ENCODE measurements at regions not wholly inside any gene's neighbourhood (a gene's known extent, or its start where the extent isn't known, plus 50 kb on each side); places are given as distances from the start of the nearest gene placed in this dataset.
"Not testable (repeated sequence)": the region's sequence is repeated elsewhere in the genome, so short reads cannot be mapped to it uniquely, and the experiment has no call there.

- no peak for DNase-seq (ENCODE audit: low spot score)
These were observed 148.8 kb upstream of the FBXL17 start for GRCh38 chr5:108530706-108531105.

- peak; percentile 63 for DNase-seq (ENCODE audit: low spot score)
These were observed 147.5 kb upstream of the FBXL17 start for GRCh38 chr5:108529381-108529780.

- no peak for DNase-seq (ENCODE audit: low spot score)
These were observed 146.8 kb upstream of the FBXL17 start for GRCh38 chr5:108528655-108529054.

- DNase-seq (ENCODE audit: low spot score) = no peak
These were observed 142.7 kb upstream of the FBXL17 start for GRCh38 chr5:108524564-108524963.

- no peak for DNase-seq (ENCODE audit: low spot score)
These were observed 141.5 kb upstream of the FBXL17 start for GRCh38 chr5:108523360-108523759.

GRCh38 chr5:108521841-108522506, 140.1 kb upstream of the FBXL17 start:
- DNase-seq (ENCODE audit: low spot score) = peak; percentile 75

- DNase-seq (ENCODE audit: low spot score) = no peak
These were observed 139.3 kb upstream of the FBXL17 start for GRCh38 chr5:108521011-108521700.

GRCh38 chr5:108516785-108517184, 134.9 kb upstream of the FBXL17 start:
- DNase-seq (ENCODE audit: low spot score) = no peak

- no peak for DNase-seq (ENCODE audit: low spot score)
These were observed 133.7 kb upstream of the FBXL17 start for GRCh38 chr5:108515517-108516105.

GRCh38 chr5:108508979-108509378, 127.1 kb upstream of the FBXL17 start:
- no peak for DNase-seq (ENCODE audit: low spot score)

- DNase-seq (ENCODE audit: low spot score) = no peak
These were observed 125.7 kb upstream of the FBXL17 start for GRCh38 chr5:108507631-108508030.

GRCh38 chr5:108505608-108506007, 123.7 kb upstream of the FBXL17 start:
- no peak for DNase-seq (ENCODE audit: low spot score)

GRCh38 chr5:108504974-108505373, 123.1 kb upstream of the FBXL17 start:
- DNase-seq (ENCODE audit: low spot score) = no peak

- no peak for DNase-seq (ENCODE audit: low spot score)
These were observed 122.1 kb upstream of the FBXL17 start for GRCh38 chr5:108503986-108504385.

GRCh38 chr5:108495615-108496014, 113.7 kb upstream of the FBXL17 start:
- DNase-seq (ENCODE audit: low spot score) = not testable (repeated sequence)

GRCh38 chr5:108487951-108488350, 106.1 kb upstream of the FBXL17 start:
- no peak for DNase-seq (ENCODE audit: low spot score)

GRCh38 chr5:108484035-108484434, 102.1 kb upstream of the FBXL17 start:
- DNase-seq (ENCODE audit: low spot score) = no peak

- DNase-seq (ENCODE audit: low spot score) = peak; percentile 75
These were observed 99.5 kb upstream of the FBXL17 start for GRCh38 chr5:108481355-108481931.

GRCh38 chr5:108472237-108472636, 90.3 kb upstream of the FBXL17 start:
- no peak for DNase-seq (ENCODE audit: low spot score)

GRCh38 chr5:108467563-108467962, 85.7 kb upstream of the FBXL17 start:
- no peak for DNase-seq (ENCODE audit: low spot score)

GRCh38 chr5:108461628-108462367, 79.9 kb upstream of the FBXL17 start:
- DNase-seq (ENCODE audit: low spot score) = peak; percentile 31

GRCh38 chr5:108459769-108460168, 77.9 kb upstream of the FBXL17 start:
- no peak for DNase-seq (ENCODE audit: low spot score)
